Neural cell (in vitro differentiated cells): ENCODE measurements at regions not wholly inside any gene's neighbourhood (a gene's known extent, or its start where the extent isn't known, plus 50 kb on each side); places are given as distances from the start of the nearest gene placed in this dataset.

Experiments used
- H2AFZ ChIP-seq: fragments of 200-600, 300-800 bp; sonication (generic), shearing (Covaris generic); 2 replicates; pipeline ENCODE4 v1.6.0; 2014; ENCODE audit warnings: low read depth, mild to moderate bottlenecking, antibody characterized with exemption, low read length, moderate library complexity
- H3F3A ChIP-seq: fragments of 200-600 bp; shearing (Covaris generic); 2 replicates; pipeline ENCODE4 v1.6.1; 2016; ENCODE audit warnings: mild to moderate bottlenecking, moderate library complexity, mixed read lengths, antibody characterized with exemption, low read length; ENCODE audit not compliant: insufficient read depth, poor library complexity, severe bottlenecking
- H3K27ac ChIP-seq: fragments of 200-600, 300-800 bp; sonication (generic), shearing (Covaris generic); 2 replicates; pipeline ENCODE4 v1.5.1; 2014; ENCODE audit warnings: mild to moderate bottlenecking, low read length, moderate library complexity
- H3K27me3 ChIP-seq: fragments of 300-800, 200-600 bp; sonication (generic), shearing (Covaris generic); 2 replicates; pipeline ENCODE4 v1.6.0; 2014; ENCODE audit warnings: mild to moderate bottlenecking, low read depth, low read length, moderate library complexity; ENCODE audit not compliant: insufficient read depth
- H3K36me3 ChIP-seq: fragments of 300-800, 200-600 bp; sonication (generic), shearing (Covaris generic); 2 replicates; pipeline ENCODE4 v1.5.1; 2014; ENCODE audit warnings: mild to moderate bottlenecking, antibody characterized with exemption, low read length, moderate library complexity; ENCODE audit not compliant: insufficient read depth
- H3K4me2 ChIP-seq: fragments of 300-800, 200-600 bp; sonication (generic), shearing (Covaris generic); 2 replicates; pipeline ENCODE4 v1.6.0; 2014; ENCODE audit warnings: mild to moderate bottlenecking, low read length
- H3K4me3 ChIP-seq: fragments of 300-800, 200-600 bp; sonication (generic), shearing (Covaris generic); 2 replicates; pipeline ENCODE4 v1.5.1; 2014; ENCODE audit warnings: mild to moderate bottlenecking, low read length, moderate library complexity
- H3K79me2 ChIP-seq: fragments of 200-600 bp; shearing (Covaris generic); replicated peaks from 2 replicates; pipeline ENCODE4 v1.6.0; 2014; ENCODE audit warnings: mild to moderate bottlenecking, low read length, moderate library complexity; ENCODE audit not compliant: insufficient read depth
- H3K9ac ChIP-seq: fragments of 300-800, 200-600 bp; sonication (generic), shearing (Covaris generic); 2 replicates; pipeline ENCODE4 v1.6.1; 2016; ENCODE audit warnings: mild to moderate bottlenecking, low read length, mixed read lengths
- H3K9me2 ChIP-seq: fragments of 200-600 bp; shearing (Covaris generic); 2 replicates; pipeline ENCODE4 v1.6.1; 2016; ENCODE audit warnings: mild to moderate bottlenecking, low read length, mixed read lengths; ENCODE audit not compliant: insufficient read depth
- H3K9me3 ChIP-seq: fragments of 200-600, 300-800 bp; sonication (generic), shearing (Covaris generic); 2 replicates; pipeline ENCODE4 v1.6.1; 2016; ENCODE audit warnings: mild to moderate bottlenecking, mixed run types, low read length, moderate library complexity, mixed read lengths
- H4K20me1 ChIP-seq: fragments of 200-600 bp; shearing (Covaris generic); 2 replicates; pipeline ENCODE4 v1.6.1; 2016; ENCODE audit warnings: mild to moderate bottlenecking, mixed run types; ENCODE audit not compliant: insufficient read depth
- CTCF ChIP-seq: fragments of 450-650 bp; IDR thresholded peaks from 2 replicates; pipeline ENCODE4 v1.5.1; 2014; ENCODE audit warnings: antibody characterized with exemption, mild to moderate bottlenecking, moderate library complexity; ENCODE audit not compliant: poor library complexity, severe bottlenecking
- EP300 ChIP-seq: fragments of 450-650 bp; conservative IDR thresholded peaks from 2 replicates; pipeline ENCODE4 v1.6.1; 2014; ENCODE audit warnings: antibody characterized with exemption, mild to moderate bottlenecking, moderate library complexity; ENCODE audit not compliant: poor library complexity, severe bottlenecking
- EZH2 ChIP-seq: fragments of 200-600, 300-800 bp; shearing (Covaris generic), sonication (generic); IDR thresholded peaks from 2 replicates; pipeline ENCODE4 v1.6.1; 2014; ENCODE audit warnings: antibody characterized with exemption, low read length, borderline replicate concordance, mild to moderate bottlenecking; ENCODE audit not compliant: insufficient read depth, poor library complexity, severe bottlenecking
- MXI1 ChIP-seq: fragments of 450-650 bp; conservative IDR thresholded peaks from 2 replicates; pipeline ENCODE4 v1.6.1; 2014; ENCODE audit warnings: antibody characterized with exemption, mild to moderate bottlenecking; ENCODE audit not compliant: poor library complexity, severe bottlenecking
- POLR2AphosphoS5 ChIP-seq: IDR thresholded peaks from 2 replicates; pipeline ENCODE4 v1.6.1; 2012
- RAD21 ChIP-seq: fragments of 450-650 bp; conservative IDR thresholded peaks from 2 replicates; pipeline ENCODE4 v1.6.1; 2014; ENCODE audit warnings: antibody characterized with exemption, mild to moderate bottlenecking, moderate library complexity
- REST ChIP-seq: IDR thresholded peaks from 2 replicates; pipeline ENCODE4 v1.6.1; 2012; ENCODE audit warnings: borderline replicate concordance
- SMC3 ChIP-seq: fragments of 450-650 bp; conservative IDR thresholded peaks from 2 replicates; pipeline ENCODE4 v1.6.1; 2014; ENCODE audit warnings: antibody characterized with exemption, mild to moderate bottlenecking, moderate library complexity; ENCODE audit not compliant: poor library complexity
- TAF1 ChIP-seq: IDR thresholded peaks from 2 replicates; pipeline ENCODE4 v1.6.1; 2012; ENCODE audit warnings: low read depth

GRCh38 chr16:51592535-51593300 is 441.6 kb upstream of the SALL1 start:
- no peak overlapping the region for H3K4me3 ChIP-seq

GRCh38 chr16:51592001-51592501 is 441.0 kb upstream of the SALL1 start:
- H3K9ac ChIP-seq, result no peak overlapping the region
- no peaks in the 10 kb centered on the region for H3F3A ChIP-seq
- H4K20me1 ChIP-seq, result no peaks in the 10 kb centered on the region
- no peaks in the 10 kb centered on the region for H3K27me3 ChIP-seq
- no peaks in the 10 kb centered on the region for H3K79me2 ChIP-seq
- no peaks in the 10 kb centered on the region for H3K9me2 ChIP-seq
- no peak overlapping the region for H3K4me2 ChIP-seq
- H2AFZ ChIP-seq, result no peak overlapping the region
- H3K36me3 ChIP-seq, result no peaks in the 10 kb centered on the region
- no peaks in the 10 kb centered on the region for H3K9me3 ChIP-seq
- no peak overlapping the region for H3K27ac ChIP-seq
- no peak overlapping the region for H3K4me3 ChIP-seq
- TF ChIP-seq SMC3, result no peak
- TF ChIP-seq RAD21, result no peak
- TF ChIP-seq REST, result no peak
- TF ChIP-seq EZH2, result no peak
- no peak for TF ChIP-seq TAF1
- TF ChIP-seq MXI1, result no peak

More at GRCh38 chr16:51592535-51593300, 441.6 kb upstream of the SALL1 start:
- Histone ChIP-seq H3K79me2 (no peaks in the 10 kb centered on the region), H3K27me3 (no peaks in the 10 kb centered on the region), H3K9me3 (no peaks in the 10 kb centered on the region), H3K4me2 (no peak overlapping the region), H3K36me3 (no peaks in the 10 kb centered on the region), H4K20me1 (no peaks in the 10 kb centered on the region), H3F3A (no peaks in the 10 kb centered on the region), H3K27ac (no peak overlapping the region), H2AFZ (no peak overlapping the region), H3K9me2 (no peaks in the 10 kb centered on the region), H3K9ac (no peak overlapping the region)
- no peak for TF ChIP-seq POLR2AphosphoS5
- TF ChIP-seq CTCF, result no peak
- TF ChIP-seq TAF1, result no peak
- TF ChIP-seq REST, result no peak
- TF ChIP-seq EP300, result no peak
- no peak for TF ChIP-seq EZH2
- no peak for TF ChIP-seq RAD21
- TF ChIP-seq MXI1, result no peak
- no peak for TF ChIP-seq SMC3
